ENCODE measurements at regions not wholly inside any gene's neighbourhood (a gene's known extent, or its start where the extent isn't known, plus 50 kb on each side); places are given as distances from the start of the nearest gene placed in this dataset.

GRCh38 chr2:106275971-106276370 lies 81.9 kb upstream of the UXS1 start:
- H3K79me2 ChIP-seq (ENCODE audit: low read length), result no peaks in the 10 kb centered on the region
- H3K4me2 ChIP-seq (ENCODE audit: low read length), result no peak overlapping the region
- no peaks in the 10 kb centered on the region for H3K27me3 ChIP-seq (ENCODE audit: low read depth, low read length)
- no peaks in the 10 kb centered on the region for H3K9me3 ChIP-seq (ENCODE audit: insufficient read depth, low read length)
- H3K9ac ChIP-seq (ENCODE audit: low read length), result no peak overlapping the region
- no peak overlapping the region for H2AFZ ChIP-seq (ENCODE audit: low read depth, low read length)
- H4K20me1 ChIP-seq (ENCODE audit: insufficient read depth, low read length), result no peaks in the 10 kb centered on the region
- no peaks in the 10 kb centered on the region for H3K36me3 ChIP-seq (replicated peaks; ENCODE audit: low read depth, low read length)
- no peak overlapping the region for H3K27ac ChIP-seq (ENCODE audit: low read length)
- no peak overlapping the region for H3K4me3 ChIP-seq (ENCODE audit: low read length)
- TF ChIP-seq CTCF (IDR thresholded peaks at IDR 0.05; ENCODE audit: low read depth, low read length), result no peak
- TF ChIP-seq EZH2phosphoT487 (IDR thresholded peaks at IDR 0.05; ENCODE audit: low read depth), result no peak
- peaks cover 8% of the 10 kb centered on the region; the same call in 1 of the 2 replicates for H3K4me1 ChIP-seq (ENCODE audit: low read length)

GRCh38 chr2:106274668-106275067 lies 80.6 kb upstream of the UXS1 start:
- Histone ChIP-seq H3K4me2 (ENCODE audit: low read length) (no peak overlapping the region), H3K4me1 (ENCODE audit: low read length) (peaks cover 8% of the 10 kb centered on the region; the same call in 1 of the 2 replicates), H3K27ac (ENCODE audit: low read length) (no peak overlapping the region), H3K79me2 (ENCODE audit: low read length) (no peaks in the 10 kb centered on the region), H3K36me3 (replicated peaks; ENCODE audit: low read depth, low read length) (no peaks in the 10 kb centered on the region), H3K27me3 (ENCODE audit: low read depth, low read length) (no peaks in the 10 kb centered on the region), H3K9me3 (ENCODE audit: insufficient read depth, low read length) (no peaks in the 10 kb centered on the region), H3K4me3 (ENCODE audit: low read length) (no peak overlapping the region), H3K9ac (ENCODE audit: low read length) (no peak overlapping the region), H2AFZ (ENCODE audit: low read depth, low read length) (no peak overlapping the region), H4K20me1 (ENCODE audit: insufficient read depth, low read length) (no peaks in the 10 kb centered on the region)
- TF ChIP-seq CTCF (IDR thresholded peaks at IDR 0.05; ENCODE audit: low read depth, low read length) (no peak), EZH2phosphoT487 (IDR thresholded peaks at IDR 0.05; ENCODE audit: low read depth) (no peak)

- Histone ChIP-seq H3K27me3 (ENCODE audit: low read depth, low read length) (no peaks in the 10 kb centered on the region), H4K20me1 (ENCODE audit: insufficient read depth, low read length) (no peaks in the 10 kb centered on the region), H3K36me3 (replicated peaks; ENCODE audit: low read depth, low read length) (no peaks in the 10 kb centered on the region), H3K4me2 (ENCODE audit: low read length) (no peak overlapping the region), H3K79me2 (ENCODE audit: low read length) (no peaks in the 10 kb centered on the region), H3K4me1 (ENCODE audit: low read length) (peaks cover 8% of the 10 kb centered on the region; the same call in 1 of the 2 replicates), H3K9ac (ENCODE audit: low read length) (no peak overlapping the region), H3K9me3 (ENCODE audit: insufficient read depth, low read length) (no peaks in the 10 kb centered on the region), H2AFZ (ENCODE audit: low read depth, low read length) (no peak overlapping the region), H3K4me3 (ENCODE audit: low read length) (no peak overlapping the region), H3K27ac (ENCODE audit: low read length) (no peak overlapping the region)
- no peak for TF ChIP-seq CTCF (IDR thresholded peaks at IDR 0.05; ENCODE audit: low read depth, low read length)
- TF ChIP-seq EZH2phosphoT487 (IDR thresholded peaks at IDR 0.05; ENCODE audit: low read depth), result no peak
These were observed 78.2 kb upstream of the UXS1 start for GRCh38 chr2:106272216-106272807.

GRCh38 chr2:106270471-106270891 lies 76.4 kb upstream of the UXS1 start:
- Histone ChIP-seq H3K4me3 (ENCODE audit: low read length) (peak overlapping the region; percentile 72), H3K36me3 (replicated peaks; ENCODE audit: low read depth, low read length) (no peaks in the 10 kb centered on the region), H3K9me3 (ENCODE audit: insufficient read depth, low read length) (no peaks in the 10 kb centered on the region), H4K20me1 (ENCODE audit: insufficient read depth, low read length) (no peaks in the 10 kb centered on the region), H2AFZ (ENCODE audit: low read depth, low read length) (0 out of 2 replicates have a peak overlapping the region, but pooled peaks have one; percentile 40), H3K79me2 (ENCODE audit: low read length) (no peaks in the 10 kb centered on the region), H3K27ac (ENCODE audit: low read length) (no peak overlapping the region), H3K9ac (ENCODE audit: low read length) (no peak overlapping the region), H3K4me2 (ENCODE audit: low read length) (peak overlapping the region; percentile 59), H3K4me1 (ENCODE audit: low read length) (peaks cover 8% of the 10 kb centered on the region; the same call in 1 of the 2 replicates), H3K27me3 (ENCODE audit: low read depth, low read length) (no peaks in the 10 kb centered on the region)
- TF ChIP-seq CTCF (IDR thresholded peaks at IDR 0.05; ENCODE audit: low read depth, low read length) (no peak), EZH2phosphoT487 (IDR thresholded peaks at IDR 0.05; ENCODE audit: low read depth) (no peak)
